ENCODE measurements at regions not wholly inside any gene's neighbourhood (a gene's known extent, or its start where the extent isn't known, plus 50 kb on each side); places are given as distances from the start of the nearest gene placed in this dataset.

DNA sequence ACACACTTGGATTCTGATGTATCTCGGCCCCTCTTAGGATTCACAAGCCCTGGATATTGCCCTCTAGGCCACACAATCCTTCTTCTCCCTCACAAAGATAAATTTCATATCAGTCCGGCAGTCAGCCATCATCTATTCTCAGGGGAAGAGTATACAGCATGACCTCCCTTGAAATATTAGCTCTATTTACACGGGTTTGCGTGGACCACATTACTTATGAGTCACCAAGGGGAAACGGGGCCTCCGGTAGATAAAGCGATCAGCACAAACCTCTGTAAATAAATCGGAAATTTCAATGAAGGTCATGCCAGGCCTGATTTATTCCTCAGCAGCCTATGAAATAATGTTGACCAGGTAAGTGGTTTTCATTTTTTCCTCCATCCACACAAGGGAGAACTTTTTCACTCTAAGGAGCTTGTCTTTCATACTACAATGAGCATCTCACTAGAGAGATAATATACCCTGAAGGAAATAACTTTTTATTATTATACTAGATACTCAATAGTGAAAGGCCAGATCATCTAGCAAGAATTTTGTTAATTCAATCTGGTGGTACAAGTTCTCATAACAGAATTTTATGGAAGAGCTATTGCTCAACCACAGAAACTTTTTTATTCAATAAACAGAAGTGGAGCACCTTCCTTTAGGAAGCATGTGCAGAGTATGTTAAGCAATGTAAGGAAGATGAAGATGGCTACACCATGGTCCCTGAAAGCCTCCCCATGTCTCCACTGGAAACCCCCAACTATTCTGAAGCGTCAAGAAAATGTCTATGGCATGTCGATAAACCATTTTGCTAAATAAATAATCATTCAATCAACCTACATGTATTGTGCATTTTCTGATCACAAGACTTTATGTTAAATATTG, 125.2 kb upstream of the PIK3C3 start:
- no peak for DNase-seq

DNA sequence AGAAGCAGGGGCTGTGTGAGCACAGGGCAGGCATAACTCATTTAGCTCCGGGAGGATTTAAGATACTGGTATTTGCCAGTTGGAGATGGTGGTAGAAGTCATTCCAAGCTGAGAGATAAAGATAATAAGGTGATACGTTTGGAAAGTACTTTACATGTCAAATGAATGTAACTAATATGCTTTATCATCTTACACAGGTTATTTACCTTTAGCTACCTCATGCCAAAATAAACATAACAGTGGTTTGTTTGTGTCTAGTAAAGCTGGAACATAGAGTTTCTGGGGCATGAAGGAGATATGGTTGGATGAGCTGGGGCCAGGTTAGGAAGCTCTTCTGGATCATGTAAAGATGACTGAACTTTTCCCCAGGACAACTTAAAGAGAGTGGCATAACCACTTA, 126.9 kb upstream of the PIK3C3 start:
- no peak for DNase-seq

DNA sequence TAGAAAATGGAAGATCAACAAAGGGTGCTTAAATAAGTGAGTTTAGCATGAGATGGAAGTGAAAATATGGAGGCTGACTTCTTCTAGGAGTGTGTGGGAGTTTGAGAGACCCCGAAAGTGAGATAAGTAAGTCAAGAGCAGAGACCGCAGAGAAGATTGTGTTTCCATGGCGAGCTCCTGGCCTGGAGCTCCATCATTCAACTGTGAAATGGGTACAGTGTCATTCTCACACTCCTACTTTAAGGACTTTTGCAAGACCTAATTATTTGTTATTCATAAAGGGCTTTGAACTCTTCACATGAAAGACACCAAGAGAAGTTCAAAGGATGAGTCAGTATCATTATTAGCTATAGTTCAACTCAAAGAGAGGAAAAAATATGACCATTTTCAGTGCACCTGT, 134.2 kb upstream of the PIK3C3 start:
- no peak for DNase-seq

DNA sequence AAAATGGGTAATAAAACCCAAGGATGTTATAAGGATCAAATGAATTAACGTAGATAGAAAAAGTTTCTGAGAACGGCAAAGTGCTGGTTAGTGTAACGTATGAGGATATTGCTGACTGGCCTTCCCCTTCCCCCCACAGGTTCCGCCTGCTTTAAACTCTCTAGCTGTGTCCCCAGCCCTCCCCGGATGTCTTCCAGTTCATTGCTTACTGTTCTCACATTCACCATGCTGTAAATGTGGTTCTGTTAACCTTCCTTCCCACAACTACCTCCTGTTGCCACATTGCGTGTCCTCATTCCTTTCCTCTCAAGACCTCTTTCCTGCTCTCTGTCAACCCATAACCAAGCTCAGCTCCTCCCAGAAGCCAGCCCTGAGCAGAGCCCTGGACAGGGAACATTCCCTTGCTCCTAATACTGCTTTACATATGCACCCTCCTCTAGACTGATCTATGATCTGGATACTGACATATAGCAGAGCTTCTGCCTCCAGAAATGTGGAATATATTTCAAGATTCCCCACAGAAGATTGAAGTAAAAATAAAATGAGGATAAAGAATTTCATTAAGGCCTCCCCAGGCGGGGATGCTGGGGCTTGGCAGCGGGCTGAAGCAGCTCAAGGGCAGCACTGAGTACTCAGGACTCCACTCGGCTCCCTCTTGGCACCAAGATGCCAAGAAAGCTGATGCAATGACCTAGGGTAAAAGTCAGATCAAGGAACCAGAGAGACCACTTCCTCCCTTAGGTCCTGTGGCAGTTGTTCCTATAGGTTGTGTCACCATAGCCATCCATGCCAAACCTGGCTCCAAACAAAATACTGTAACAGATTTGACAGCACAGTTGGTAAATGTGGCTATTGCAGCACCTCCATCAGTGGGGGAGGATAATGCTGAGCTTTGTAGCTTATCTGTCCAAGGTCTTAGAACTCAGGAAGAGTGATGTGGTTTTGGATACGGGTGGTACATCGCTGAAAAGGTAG, 136.4 kb upstream of the PIK3C3 start:
- DNase-seq, result no peak

DNA sequence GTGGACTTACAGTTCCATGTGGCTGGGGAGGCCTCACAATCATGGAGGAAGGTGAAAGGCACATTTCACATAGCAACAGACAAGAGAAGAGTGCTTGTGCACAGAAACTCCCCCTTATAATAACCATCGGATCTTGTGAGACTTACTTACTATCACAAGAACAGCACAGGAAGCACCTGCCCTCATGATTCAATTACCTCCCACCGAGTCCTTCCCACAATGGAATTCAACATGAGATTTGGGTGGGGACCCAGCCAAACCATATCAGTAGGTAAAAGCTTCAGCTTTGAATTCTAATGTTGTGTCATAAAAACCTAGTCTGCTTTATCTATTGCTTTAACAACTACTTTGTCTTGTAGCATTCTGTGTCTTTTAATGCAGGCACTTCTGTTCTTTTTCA, 140.4 kb upstream of the PIK3C3 start:
- no peak for DNase-seq

DNA sequence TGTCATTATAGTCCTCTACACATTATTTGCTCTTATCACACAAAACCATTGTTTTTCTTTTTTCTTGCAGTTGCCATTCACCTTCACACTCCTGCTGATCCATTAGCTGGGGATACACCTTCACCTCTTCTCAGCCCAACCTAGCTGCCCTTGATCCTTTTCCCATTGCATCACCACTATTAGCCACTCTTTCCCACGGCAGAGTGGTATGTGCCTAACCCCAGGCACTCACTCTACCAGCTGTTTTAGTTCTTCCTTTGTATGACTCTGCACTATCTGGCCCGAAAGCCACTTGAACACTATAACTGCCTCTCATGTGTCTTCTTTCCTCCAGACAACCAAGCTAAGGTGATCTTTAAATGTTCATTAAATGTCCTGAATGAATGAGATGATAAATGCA, 145.4 kb upstream of the PIK3C3 start:
- no peak for DNase-seq

DNA sequence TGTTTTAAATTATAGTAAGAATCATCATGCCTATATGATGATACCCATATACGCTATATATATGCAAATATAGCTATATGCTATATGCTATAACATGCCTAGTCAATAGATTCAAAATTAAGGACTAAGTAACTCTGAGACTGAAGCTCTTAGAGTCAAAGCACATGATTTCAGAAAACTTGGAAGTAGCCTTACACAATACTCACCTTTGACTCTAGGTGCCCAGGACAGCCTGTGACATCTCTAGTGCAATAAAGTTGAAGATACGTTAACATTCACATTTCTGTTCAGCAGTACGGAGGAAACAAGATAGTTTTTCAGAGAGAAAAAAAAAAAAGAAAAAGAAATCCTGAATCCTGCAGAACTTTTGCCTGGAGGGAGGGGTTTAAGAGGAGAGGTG, 149.7 kb upstream of the PIK3C3 start:
- DNase-seq, result no peak

DNA sequence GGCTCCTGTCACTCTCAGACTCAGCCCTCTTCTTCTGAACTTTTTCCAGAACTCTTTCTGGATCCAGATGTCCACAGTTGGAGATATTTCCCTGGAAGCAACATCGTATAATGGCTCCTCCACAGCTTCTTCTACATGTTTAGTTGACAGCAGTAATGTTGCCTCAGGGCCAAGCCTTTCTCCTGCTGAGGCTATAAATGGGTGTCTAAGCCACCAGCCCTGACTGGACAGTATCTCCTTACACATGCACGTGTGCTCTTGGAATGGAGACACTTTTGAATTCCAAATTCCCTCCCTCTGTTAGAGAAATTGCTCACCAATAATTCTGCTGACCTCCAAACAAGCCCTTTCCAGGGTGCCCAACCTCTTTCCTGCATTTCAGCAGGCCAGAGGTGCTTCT, 156.2 kb upstream of the PIK3C3 start:
- no peak for DNase-seq

DNA sequence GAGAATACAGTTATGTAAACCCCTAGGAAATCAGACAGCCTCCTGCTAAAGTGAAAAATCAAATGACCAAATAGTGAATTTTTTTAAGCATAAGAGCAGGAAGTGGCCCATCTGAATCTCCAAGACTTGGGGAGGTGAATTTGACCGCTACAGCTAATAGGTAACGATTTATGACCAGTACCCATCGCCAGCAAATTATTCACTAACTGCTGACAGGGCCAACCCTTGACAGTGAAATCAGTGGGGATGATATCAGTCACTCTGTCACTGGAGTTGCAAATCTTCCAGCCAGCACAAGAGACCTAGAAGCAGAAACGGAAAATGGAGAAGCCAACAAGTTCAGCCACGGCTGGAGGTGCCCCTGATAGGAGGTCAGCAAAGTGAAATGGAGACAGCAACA, 164.3 kb upstream of the PIK3C3 start:
- no peak for DNase-seq

DNA sequence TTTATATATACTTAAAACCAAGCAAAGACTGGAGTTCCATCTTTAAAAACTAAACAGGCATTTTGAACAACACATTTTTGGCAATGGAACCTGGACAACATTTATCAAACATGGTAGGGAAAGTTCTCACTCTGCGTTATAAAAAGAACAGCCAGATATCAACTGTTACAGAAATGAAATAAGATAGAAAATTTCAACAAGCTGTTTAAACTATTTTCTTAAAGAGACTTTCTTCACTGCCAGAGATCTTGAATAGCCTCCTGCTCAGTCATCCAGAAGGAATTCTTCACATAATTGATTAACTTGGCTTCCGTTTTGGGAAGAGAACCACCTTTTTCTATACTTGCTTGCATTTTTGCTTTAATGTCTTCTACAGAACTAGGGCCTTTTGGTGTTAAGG, 166.0 kb upstream of the PIK3C3 start:
- no peak for DNase-seq

DNA sequence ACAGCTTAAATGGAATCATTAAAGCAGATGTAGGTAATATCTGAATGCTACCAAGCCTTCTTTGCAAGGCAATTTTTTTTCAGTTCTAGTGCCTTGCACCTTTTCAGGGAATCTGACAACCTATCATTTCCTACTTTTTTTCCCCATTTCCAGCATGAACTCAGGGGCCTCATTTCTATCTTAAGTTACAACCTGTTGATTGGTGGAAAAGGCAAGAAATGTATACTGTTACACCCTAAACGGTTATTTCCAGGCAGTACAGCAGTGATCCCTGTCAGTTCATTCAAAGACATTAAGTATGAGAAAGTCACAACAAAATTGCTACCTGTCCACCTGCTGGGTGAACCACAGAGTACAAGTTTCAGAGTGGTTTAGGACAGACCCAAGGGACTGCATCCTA, 171.2 kb upstream of the PIK3C3 start:
- DNase-seq, result no peak

DNA sequence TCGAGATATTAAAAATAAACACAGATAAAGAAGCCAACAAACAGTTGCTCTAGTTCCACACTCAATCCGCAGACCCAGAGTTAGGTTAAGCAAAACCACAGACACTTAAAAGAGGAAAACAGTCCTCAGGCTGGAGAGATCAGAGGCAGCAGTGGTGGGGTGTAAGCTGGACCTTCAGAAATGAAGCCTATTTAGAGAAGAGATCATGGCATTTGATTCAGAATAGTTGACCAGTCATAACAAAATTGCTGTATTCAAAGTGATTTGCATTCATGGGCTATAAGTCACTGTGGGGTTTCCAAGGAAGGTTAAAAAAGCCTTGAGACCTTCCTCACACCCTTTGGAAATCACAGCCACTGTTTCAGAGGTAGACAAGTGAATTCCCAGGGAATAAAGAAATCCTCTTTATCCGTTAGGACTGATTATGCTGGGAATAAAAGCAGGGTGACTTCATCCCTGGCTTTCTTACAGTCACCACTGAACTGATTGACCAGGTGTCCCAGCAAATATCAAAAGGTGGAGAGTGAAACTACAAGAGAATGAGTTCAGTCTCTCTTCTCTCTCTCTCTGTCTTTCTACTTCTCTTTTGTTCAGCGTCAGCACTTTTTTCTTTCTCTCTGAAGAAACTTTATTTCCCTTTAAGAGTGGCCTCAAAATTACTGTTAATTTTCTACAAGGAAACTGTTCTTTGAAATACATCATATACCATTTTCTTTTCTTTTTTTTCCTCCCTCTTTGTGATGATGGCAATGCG, 171.8 kb upstream of the PIK3C3 start:
- no peak for DNase-seq

DNA sequence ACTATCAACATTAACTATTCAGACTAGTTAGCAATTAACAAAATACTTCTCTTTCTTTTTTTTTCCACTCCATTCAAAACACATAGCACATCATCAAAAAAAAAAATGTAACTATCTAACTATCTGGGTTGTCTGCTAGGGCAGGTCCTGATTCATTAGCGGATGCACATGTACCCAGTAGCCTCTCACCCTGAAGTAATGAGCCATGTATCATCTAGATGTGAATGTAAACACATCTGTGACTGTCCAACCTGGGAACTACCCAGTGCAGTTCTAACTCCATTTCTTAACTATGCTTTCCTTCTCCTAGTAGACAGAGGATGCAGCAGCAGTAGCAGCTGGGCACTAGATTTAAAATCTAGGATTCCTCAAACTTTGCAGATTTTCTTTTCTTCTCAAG, 183.1 kb upstream of the PIK3C3 start:
- no peak for DNase-seq

DNA sequence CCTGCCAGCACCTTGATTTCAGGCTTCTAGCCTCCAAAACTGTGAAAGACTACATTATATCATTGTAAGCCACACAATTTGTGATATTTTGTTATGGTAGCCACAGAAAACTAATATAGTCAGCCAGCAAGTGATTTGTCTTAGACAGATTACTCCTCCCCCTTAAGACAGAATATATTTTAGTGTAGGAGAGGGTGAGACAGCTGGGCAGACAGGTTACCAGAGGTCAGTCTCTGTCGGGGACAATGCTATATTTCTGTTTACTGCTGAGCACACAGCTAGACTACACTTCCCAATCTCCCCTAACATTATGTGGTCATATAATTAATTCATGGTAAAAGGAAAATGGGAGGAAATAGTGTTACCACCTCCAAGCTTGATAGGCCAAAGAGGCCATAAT, 185.8 kb upstream of the PIK3C3 start:
- no peak for DNase-seq

DNA sequence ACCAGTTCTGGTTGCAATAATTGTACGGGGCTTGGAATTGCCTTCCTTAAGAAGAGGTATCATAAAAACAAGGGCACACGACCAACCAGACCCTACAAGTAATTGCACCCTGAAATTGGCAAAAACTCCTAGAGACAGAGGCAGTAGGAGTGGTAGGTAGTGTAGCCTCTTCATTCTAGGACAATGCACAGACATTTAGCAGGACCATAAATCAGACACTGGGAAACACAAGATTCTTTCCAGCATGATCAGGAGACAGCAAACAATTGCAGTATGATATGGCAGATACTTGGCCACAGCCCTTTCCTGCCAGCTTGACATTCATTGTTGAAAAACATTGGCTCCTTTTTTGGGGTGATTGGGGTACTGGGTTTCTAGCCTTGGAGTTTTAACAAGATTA, 186.6 kb upstream of the PIK3C3 start:
- DNase-seq, result no peak

DNA sequence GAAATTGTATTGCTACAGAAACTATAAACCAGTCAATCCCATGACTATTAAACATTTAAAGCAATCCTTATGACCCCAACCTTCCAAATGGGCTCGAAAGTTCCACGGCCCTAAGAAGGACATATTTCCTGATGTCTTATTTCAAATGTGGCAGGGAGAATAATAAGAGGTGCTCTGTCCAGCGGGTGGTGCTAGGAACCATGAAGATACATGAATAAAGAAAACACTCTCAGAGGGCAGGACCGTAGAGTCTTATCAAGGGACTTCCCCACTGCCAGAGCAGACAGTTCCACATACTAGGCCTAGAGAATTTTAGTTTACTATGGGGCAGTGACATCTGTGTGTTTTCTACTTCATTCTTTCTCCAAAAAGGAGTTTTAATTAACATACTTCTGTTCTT, 187.1 kb upstream of the PIK3C3 start:
- DNase-seq, result no peak

DNA sequence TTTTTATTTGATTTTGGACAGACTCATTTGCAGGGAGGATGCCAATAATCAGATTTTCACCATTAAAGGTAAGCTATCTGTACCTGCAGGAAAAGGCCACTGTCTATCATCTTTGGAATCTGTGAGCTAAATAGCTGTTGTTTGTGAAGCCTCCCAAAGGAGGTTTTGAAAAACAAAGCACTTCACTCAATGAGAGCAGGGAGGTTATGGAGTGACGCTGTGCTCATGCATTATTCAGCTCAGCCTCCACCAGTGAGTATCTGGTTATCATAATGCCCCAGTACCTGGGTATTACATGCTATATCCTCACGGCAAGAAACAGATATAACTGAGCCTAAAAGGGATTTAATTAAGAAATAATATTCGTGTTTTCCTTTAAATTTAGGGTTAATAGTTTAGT, 189.6 kb upstream of the PIK3C3 start:
- no peak for DNase-seq

DNA sequence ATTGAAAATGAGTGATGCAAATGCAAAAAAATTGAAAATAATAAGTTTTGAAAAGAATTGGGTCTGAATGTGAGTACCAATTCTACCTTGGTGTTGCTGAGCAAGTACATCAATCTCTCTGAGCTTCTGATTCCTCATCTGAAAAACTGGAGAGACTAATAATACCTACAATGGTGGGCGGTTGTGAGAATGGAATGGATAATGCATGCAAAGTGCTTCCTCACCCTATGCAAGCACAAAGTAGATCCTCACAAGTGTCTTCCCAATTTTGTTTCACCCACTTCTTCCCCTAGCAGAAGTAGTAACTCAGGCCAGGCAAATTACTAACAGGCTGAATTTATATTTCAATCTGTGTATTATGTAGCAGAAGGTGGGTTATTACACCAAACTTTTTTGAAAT, 191.7 kb upstream of the PIK3C3 start:
- no peak for DNase-seq

DNA sequence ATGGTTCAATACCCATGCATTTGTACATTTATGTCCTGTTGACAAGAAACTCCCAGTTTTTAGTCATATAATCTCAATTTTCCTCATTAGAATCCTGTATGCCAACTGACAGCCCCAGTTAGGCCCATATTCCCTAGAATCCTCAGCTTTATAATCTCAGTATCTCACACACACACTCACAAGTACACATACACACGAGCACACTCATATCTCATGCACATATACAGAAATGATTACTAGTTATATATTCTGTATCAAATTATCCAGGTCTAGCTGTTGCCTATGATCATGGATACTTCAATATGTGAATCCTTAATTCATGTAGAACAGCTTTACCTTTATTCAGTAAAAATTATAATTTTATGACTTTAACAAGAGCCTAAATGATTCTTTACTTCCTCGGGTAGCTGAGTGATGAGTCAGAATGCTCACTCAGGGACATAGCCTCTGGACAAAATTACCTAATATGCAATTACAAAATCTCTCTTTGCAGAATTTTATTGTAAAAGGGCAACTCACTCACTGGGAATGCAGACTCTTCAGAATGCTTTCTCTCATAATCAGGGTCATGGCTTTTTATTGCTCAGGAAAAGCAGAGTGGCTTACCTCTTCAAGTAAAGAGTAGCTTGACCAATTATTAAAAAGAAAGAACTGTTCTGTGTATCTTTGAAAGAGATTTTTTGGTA, 193.6 kb upstream of the PIK3C3 start:
- DNase-seq, result no peak

DNA sequence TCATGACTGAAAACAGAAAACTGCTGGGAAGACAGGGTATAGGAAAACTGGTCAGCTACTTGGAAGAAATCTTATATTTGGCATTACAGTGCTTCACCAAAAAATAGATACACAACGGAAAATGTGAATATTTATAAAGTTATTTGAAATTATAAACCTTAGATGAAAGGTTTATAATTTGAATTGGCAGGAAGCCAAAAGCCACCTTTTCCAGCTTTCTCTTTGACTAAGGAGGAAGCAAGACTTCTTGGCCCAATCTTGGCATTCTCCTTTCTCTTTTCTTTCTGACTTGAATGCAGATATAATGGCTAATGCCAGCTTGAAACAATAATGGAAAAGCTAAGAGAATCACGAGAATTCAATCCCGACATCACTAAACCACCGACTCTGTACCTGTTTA, 196.5 kb upstream of the PIK3C3 start:
- DNase-seq, result no peak

DNA sequence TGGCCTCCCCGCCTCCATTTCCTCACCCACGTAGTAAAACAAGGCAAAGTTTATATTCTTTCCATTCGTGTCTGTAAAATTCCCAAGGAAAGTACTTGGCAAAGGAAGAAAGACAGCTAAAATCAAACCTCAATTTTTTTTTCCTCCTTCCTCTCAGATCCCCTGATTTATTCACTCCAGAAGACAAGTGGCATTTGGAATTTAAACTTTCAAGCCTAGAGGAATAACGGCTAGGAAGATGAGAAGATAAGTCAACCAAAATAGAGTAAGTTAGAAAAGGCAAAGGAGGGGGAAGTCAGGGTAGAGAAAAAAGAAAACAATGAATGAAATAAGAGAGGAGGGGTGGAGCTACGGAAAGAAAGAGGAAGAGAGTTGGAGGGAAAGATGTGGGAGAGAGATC, 198.9 kb upstream of the PIK3C3 start:
- no peak for DNase-seq

DNA sequence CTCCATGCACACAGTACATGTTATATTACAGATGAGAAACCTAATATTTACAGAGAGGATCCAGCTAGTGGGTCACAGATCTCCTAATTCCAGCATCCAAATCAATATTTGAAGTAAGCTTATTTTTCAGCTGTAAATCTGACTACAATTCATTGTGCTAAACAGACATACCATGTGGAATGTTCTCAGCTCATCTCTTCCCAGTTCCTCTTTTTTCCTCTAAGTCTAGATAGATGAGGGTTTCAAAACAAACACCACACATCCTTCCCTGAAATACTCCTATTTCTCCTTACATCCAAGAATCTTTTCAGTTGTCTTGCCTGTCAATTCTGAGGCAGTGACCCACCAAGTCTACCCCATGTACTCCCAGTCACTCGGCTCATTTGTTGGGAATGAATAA, 200.7 kb upstream of the PIK3C3 start:
- DNase-seq, result no peak

Measured in hindlimb muscle (tissue), 1 donor.